GM12878 (cell line): ENCODE measurements at regions not wholly inside any gene's neighbourhood (a gene's known extent, or its start where the extent isn't known, plus 50 kb on each side); places are given as distances from the start of the nearest gene placed in this dataset.

Experiments used
- ATAC-seq: fragments of 200-7000 bp; cut with Tn5 transposase; 3 replicates; pipeline ENCODE4 v1.9.1; 2020; ENCODE audit warnings: mild to moderate bottlenecking, moderate library complexity
- BruUV-seq: library from RNA; stranded (reverse); fragments of 400-500 nt; replicated peaks from 2 replicates; lab custom pipeline; 2021; lab: Mats Ljungman, UMichigan
- CTCF ChIA-PET: fragments of 300-600 bp; sonication (Branson Sonifier 250); formaldehyde crosslinking; extraction: SDS; loops from one replicate; lab custom pipeline; 2021; ENCODE audit warnings: inconsistent platforms; lab: Yijun Ruan, JAX
- POLR2A ChIA-PET: fragments of 350-600 bp; formaldehyde crosslinking; extraction: SDS; loops from one replicate; lab custom pipeline; 2021; ENCODE audit warnings: inconsistent platforms; lab: Charles Lee
- RAD21 ChIA-PET: fragments of 300-600 bp; sonication (Branson Sonifier 250); formaldehyde crosslinking; loops from one replicate; lab custom pipeline; 2023; ENCODE audit warnings: antibody characterized with exemption; ENCODE audit not compliant: unreplicated experiment; lab: Charles Lee
- SMC1A ChIA-PET: fragments of 300-600 bp; sonication (Branson Sonifier 250); formaldehyde crosslinking; loops from one replicate; lab custom pipeline; 2023; ENCODE audit not compliant: unreplicated experiment, uncharacterized antibody; lab: Charles Lee
- DNase-seq: peaks from one replicate; pipeline ENCODE4 v3.0.0-alpha.2; 2011; ENCODE audit warnings: low read depth, low spot score
- FAIRE-seq: peaks from 3 replicates; lab custom pipeline; 2011; peaks lifted over from hg19 to GRCh38; lab: Jason Lieb, UNC
- H2AFZ ChIP-seq: 2 replicates; pipeline ENCODE4 v1.6.0; 2011; ENCODE audit warnings: low read depth, low read length, control low read depth; ENCODE audit not compliant: control insufficient read depth
- H3K27ac ChIP-seq: 2 replicates; pipeline ENCODE4 v1.5.1; 2011; ENCODE audit warnings: control low read depth; ENCODE audit not compliant: control insufficient read depth, insufficient read depth
- H3K27me3 ChIP-seq, 2 experiments: replicated peaks in 1 of 2; 2 replicates each; pipeline versions ENCODE4 v1.6.0 to v1.6.1; 2011; ENCODE audit warnings: low read length in 1 of 2; ENCODE audit not compliant: control insufficient read depth in 2 of 2, insufficient read depth in 2 of 2
- H3K36me3 ChIP-seq, 2 experiments: 2 replicates each; pipeline ENCODE4 v1.5.1; 2011; ENCODE audit warnings: low read length in 1 of 2; ENCODE audit not compliant: control insufficient read depth in 2 of 2, insufficient read depth in 2 of 2
- H3K4me1 ChIP-seq: 2 replicates; pipeline ENCODE4 v1.6.1; 2011; ENCODE audit warnings: mild to moderate bottlenecking, low read length, moderate library complexity, mixed read lengths; ENCODE audit not compliant: control insufficient read depth, insufficient read depth
- H3K4me2 ChIP-seq: 2 replicates; pipeline ENCODE4 v1.6.0; 2011; ENCODE audit warnings: control low read depth; ENCODE audit not compliant: control insufficient read depth, insufficient read depth
- H3K4me3 ChIP-seq: fragments of 200-600 bp; sonication (generic); 2 replicates; pipeline ENCODE4 v1.5.1; 2016
- H3K79me2 ChIP-seq: 2 replicates; pipeline ENCODE4 v1.6.0; 2011; ENCODE audit warnings: low read length; ENCODE audit not compliant: control insufficient read depth, insufficient read depth
- H3K9ac ChIP-seq: 2 replicates; pipeline ENCODE4 v1.8.0; 2011; ENCODE audit warnings: low read length, control low read depth, mixed read lengths; ENCODE audit not compliant: control insufficient read depth, insufficient read depth
- H3K9me3 ChIP-seq: replicated peaks from 3 replicates; pipeline ENCODE4 v1.5.1; 2011; ENCODE audit warnings: mild to moderate bottlenecking, low read length; ENCODE audit not compliant: control insufficient read depth, insufficient read depth
- H4K20me1 ChIP-seq: 2 replicates; pipeline ENCODE4 v1.6.0; 2011; ENCODE audit not compliant: control insufficient read depth, insufficient read depth
- BHLHE40 ChIP-seq, 2 experiments: fragments of 450-650 bp in 1 of 2; IDR thresholded peaks; 2 replicates each; pipeline ENCODE4 v1.6.1; 2011 to 2017; ENCODE audit warnings: low read depth in 2 of 2, borderline replicate concordance in 1 of 2, improper control_type of control experiment in 1 of 2, low read length in 1 of 2, mild to moderate bottlenecking in 1 of 2
- BRCA1 ChIP-seq: IDR thresholded peaks from 2 replicates; pipeline ENCODE4 v1.6.1; 2011; ENCODE audit warnings: low read depth, low read length, improper control_type of control experiment
- DPF2 ChIP-seq: fragments of 450-650 bp; IDR thresholded peaks from 2 replicates; pipeline ENCODE4 v1.6.1; 2017; ENCODE audit warnings: mild to moderate bottlenecking
- E2F4 ChIP-seq: IDR thresholded peaks from 2 replicates; pipeline ENCODE4 v1.6.1; 2012; ENCODE audit warnings: low read depth, low read length, improper control_type of control experiment
- FOXK2 ChIP-seq: fragments of 450-650 bp; IDR thresholded peaks from 2 replicates; pipeline ENCODE4 v1.6.1; 2017; ENCODE audit warnings: mild to moderate bottlenecking, moderate library complexity
- NFIC ChIP-seq: IDR thresholded peaks from 2 replicates; pipeline ENCODE4 v1.6.1; 2012; ENCODE audit warnings: low read depth, mild to moderate bottlenecking, inconsistent platforms, low read length, moderate library complexity
- NR2C2 ChIP-seq: IDR thresholded peaks from 2 replicates; pipeline ENCODE4 v1.6.1; 2011; ENCODE audit warnings: borderline replicate concordance, low read depth; ENCODE audit not compliant: control insufficient read depth, insufficient read length
- RAD51 ChIP-seq: fragments of 450-650 bp; IDR thresholded peaks from 2 replicates; pipeline ENCODE4 v1.6.1; 2016; ENCODE audit warnings: moderate library complexity, mild to moderate bottlenecking, inconsistent platforms
- SRF ChIP-seq, 2 experiments: IDR thresholded peaks; 2 replicates each; pipeline ENCODE4 v1.6.1; 2011; ENCODE audit warnings: low read depth in 2 of 2, low read length in 2 of 2, mild to moderate bottlenecking in 1 of 2, moderate library complexity in 1 of 2
- TAF1 ChIP-seq: IDR thresholded peaks from 2 replicates; pipeline ENCODE4 v1.6.1; 2011; ENCODE audit warnings: mild to moderate bottlenecking, low read depth, low read length, borderline replicate concordance
- TCF3 ChIP-seq: IDR thresholded peaks from 2 replicates; pipeline ENCODE4 v1.6.1; 2012; ENCODE audit warnings: low read depth, mild to moderate bottlenecking, low read length, borderline replicate concordance; ENCODE audit not compliant: insufficient read depth
- ZBTB40 ChIP-seq: fragments of 450-650 bp; IDR thresholded peaks from 2 replicates; pipeline ENCODE4 v1.6.1; 2016; ENCODE audit warnings: mild to moderate bottlenecking, moderate library complexity, borderline replicate concordance
- ZNF592 ChIP-seq: fragments of 450-650 bp; IDR thresholded peaks from 2 replicates; pipeline ENCODE4 v1.6.1; 2017; ENCODE audit warnings: mild to moderate bottlenecking, moderate library complexity
- WGBS: methylation state at CpG from one replicate; pipeline ENCODE4 v1.1.6; 2016; ENCODE audit warnings: low lambda C conversion rate; ENCODE audit not compliant: insufficient replicate concordance, insufficient coverage; ENCODE audit errors: missing lambda C conversion rate; 5-methylcytosine and 5-hydroxymethylcytosine counted together
- in situ Hi-C: fragments of 300-500 bp; cut with MboI; formaldehyde crosslinking; loops from 9 replicates; pipeline ENCODE4 v1.14.3; 2018; ENCODE audit warnings: mixed read lengths
- intact Hi-C: fragments of 100-400 bp; cut with micrococcal nuclease; formaldehyde crosslinking; loops from one replicate; pipeline ENCODE4 v1.14.2; 2022; ENCODE audit not compliant: unreplicated experiment

DNA sequence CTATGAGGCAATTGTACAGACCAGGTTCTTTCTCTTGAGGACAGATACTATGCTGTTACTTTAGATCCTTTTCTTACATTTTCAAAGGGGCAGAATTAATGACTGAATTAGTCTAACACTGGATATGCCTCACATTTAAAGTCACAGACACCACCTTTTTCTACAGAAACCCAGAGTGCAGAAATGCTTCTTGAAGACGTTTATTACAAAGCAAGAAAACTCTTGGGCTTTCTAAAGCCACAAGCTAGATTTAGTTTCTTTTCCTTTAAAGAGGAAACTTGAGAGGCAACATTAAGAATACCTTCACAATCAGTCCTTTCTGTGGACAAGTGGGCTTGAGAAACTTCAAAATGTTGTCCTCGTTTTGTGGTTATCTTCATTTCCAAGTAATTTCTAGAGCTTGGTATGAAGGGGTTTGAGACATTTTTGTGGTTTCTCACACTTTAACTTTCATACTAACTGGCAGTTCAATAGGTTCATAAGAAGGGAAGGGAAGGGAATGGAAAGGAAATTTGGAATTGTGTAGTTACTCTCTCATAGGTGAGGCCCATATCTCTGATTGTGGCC, 527.4 kb downstream of the RASEF start (continued):
- TF ChIP-seq E2F4 = no peak
- TF ChIP-seq, all 136 proteins: peak for 0

- CTCF ChIA-PET = no interaction called here
- 0% methylated on average over 1 of the region's 1 CpG for WGBS
- Histone ChIP-seq H3K27ac (no peak overlapping the region), H2AFZ (no peak overlapping the region), H4K20me1 (no peaks in the 10 kb centered on the region), H3K4me2 (no peak overlapping the region), H3K36me3 (no peaks in the 10 kb centered on the region), H3K9ac (no peak overlapping the region), H3K9me3 (no peaks in the 10 kb centered on the region), H3K79me2 (no peaks in the 10 kb centered on the region), H3K4me3 (no peak overlapping the region), H3K4me1 (no peaks in the 10 kb centered on the region), H3K27me3 (no peaks in the 10 kb centered on the region)
- POLR2A ChIA-PET = no interaction called here
- SMC1A ChIA-PET = no interaction called here
- in situ Hi-C loops = no loop called here
- FAIRE-seq (no peak), ATAC-seq (no peak), DNase-seq (no peak)
- intact Hi-C loops = loop anchor here (10.0 kb wide), 2 partner anchors 64 to 226 kb away; no protein-coding TSS in a partner anchor
- RAD21 ChIA-PET = no interaction called here
- no TSS peak for BruUV-seq
- TF ChIP-seq ZBTB40 (no peak), FOXK2 (no peak), SRF (IDR thresholded peaks at IDR 0.05; ENCODE audit: low read depth in 2 of 2, low read length in 2 of 2) (no peak), ZNF592 (no peak), DPF2 (no peak), BRCA1 (no peak), RAD51 (no peak), TCF3 (no peak), BHLHE40 (IDR thresholded peaks at IDR 0.05; ENCODE audit: borderline replicate concordance in 1 of 2, low read depth in 2 of 2, low read length in 1 of 2) (no peak), TAF1 (no peak), NR2C2 (no peak), NFIC (no peak)
These were observed 524.3 kb downstream of the RASEF start for GRCh38 chr9:82538634-82539033.
